Fibroblast of lung (primary cell): ENCODE measurements at regions not wholly inside any gene's neighbourhood (a gene's known extent, or its start where the extent isn't known, plus 50 kb on each side); places are given as distances from the start of the nearest gene placed in this dataset.

Source experiments
- CTCF ChIP-seq, 2 donors: IDR thresholded peaks in 1 of 2; conservative IDR thresholded peaks in 1 of 2; 1 replicate in 1 of 2; 2 replicates in 1 of 2; pipeline ENCODE4 v1.5.1; 2011 to 2012; ENCODE audit warnings: low read length in 2 of 2, control low read depth in 1 of 2, inconsistent platforms in 1 of 2, low read depth in 1 of 2, mild to moderate bottlenecking in 1 of 2
- EZH2 ChIP-seq: IDR thresholded peaks from 2 replicates; pipeline ENCODE4 v1.5.1; 2012; ENCODE audit warnings: low read length, control low read depth, mild to moderate bottlenecking; ENCODE audit errors: missing control alignments

GRCh38 chr2:5203134-5203755 is 488.9 kb upstream of the SOX11 start:
- no peak for TF ChIP-seq CTCF (conservative IDR thresholded peaks at IDR 0.05 in 1 of 2, IDR thresholded peaks at IDR 0.05 in 1 of 2; ENCODE audit: low read depth in 1 of 2, low read length in 2 of 2)
- TF ChIP-seq EZH2: no peak
